Lower leg skin (tissue), 3 donors: ENCODE measurements at regions not wholly inside any gene's neighbourhood (a gene's known extent, or its start where the extent isn't known, plus 50 kb on each side); places are given as distances from the start of the nearest gene placed in this dataset.

Experiments used
- POLR2A ChIP-seq, 2 donors: fragments of 450-650 bp; IDR thresholded peaks; one replicate each; pipeline ENCODE4 v1.6.1; 2016 to 2017; ENCODE audit warnings: antibody characterized with exemption in 2 of 2, mild to moderate bottlenecking in 1 of 2, moderate library complexity in 1 of 2
- TF ChIP-seq, protein P1 (sequence below), 3 donors: fragments of 450-650 bp; IDR thresholded peaks; one replicate each; pipeline ENCODE4 v1.5.1; 2016; ENCODE audit warnings: antibody characterized with exemption in 3 of 3, mild to moderate bottlenecking in 3 of 3, moderate library complexity in 2 of 3

DNA sequence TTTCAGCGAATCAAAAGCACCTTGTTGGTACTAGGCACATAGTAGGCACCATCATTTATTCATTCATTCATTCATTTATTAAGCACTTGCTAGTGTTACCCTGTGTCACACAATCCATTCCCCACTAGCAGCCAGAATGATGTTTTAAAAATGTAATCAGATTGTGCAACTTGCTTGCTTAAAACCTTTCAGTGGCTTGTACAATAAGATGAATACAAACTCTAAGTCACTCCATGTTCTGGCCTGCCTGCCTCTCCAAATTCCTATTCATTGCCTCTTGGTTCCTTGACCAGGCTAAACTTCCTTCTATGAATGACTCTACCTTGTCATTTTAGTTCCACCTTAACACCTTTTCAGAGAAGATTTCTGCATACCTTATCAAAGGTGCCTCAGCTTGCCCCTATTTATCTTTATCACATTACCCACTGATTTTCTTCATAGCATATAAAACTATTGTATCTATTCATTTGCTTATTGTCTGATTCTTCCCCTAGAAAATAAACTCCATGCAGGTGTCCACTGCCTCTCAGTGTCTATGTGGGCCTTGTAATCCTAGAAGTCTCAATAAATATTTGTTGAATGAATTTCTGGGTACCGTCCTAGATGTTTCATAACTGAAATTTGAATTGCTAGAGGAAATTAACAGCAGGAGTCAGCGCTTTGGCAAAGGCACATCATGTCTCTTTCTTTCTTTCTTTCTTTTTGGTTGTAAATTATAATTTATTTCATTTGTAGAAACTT is 169.5 kb downstream of the TMEM26 start:
- TF ChIP-seq, protein P1, sequence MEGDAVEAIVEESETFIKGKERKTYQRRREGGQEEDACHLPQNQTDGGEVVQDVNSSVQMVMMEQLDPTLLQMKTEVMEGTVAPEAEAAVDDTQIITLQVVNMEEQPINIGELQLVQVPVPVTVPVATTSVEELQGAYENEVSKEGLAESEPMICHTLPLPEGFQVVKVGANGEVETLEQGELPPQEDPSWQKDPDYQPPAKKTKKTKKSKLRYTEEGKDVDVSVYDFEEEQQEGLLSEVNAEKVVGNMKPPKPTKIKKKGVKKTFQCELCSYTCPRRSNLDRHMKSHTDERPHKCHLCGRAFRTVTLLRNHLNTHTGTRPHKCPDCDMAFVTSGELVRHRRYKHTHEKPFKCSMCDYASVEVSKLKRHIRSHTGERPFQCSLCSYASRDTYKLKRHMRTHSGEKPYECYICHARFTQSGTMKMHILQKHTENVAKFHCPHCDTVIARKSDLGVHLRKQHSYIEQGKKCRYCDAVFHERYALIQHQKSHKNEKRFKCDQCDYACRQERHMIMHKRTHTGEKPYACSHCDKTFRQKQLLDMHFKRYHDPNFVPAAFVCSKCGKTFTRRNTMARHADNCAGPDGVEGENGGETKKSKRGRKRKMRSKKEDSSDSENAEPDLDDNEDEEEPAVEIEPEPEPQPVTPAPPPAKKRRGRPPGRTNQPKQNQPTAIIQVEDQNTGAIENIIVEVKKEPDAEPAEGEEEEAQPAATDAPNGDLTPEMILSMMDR (IDR thresholded peaks at IDR 0.05), result no peak
- TF ChIP-seq POLR2A (IDR thresholded peaks at IDR 0.05), result no peak
